Rectal smooth muscle tissue (tissue), 1 donor: ENCODE measurements at regions not wholly inside any gene's neighbourhood (a gene's known extent, or its start where the extent isn't known, plus 50 kb on each side); places are given as distances from the start of the nearest gene placed in this dataset.

Experiments used
- H3K27ac ChIP-seq: one replicate; pipeline ENCODE4 v1.7.0; 2013; ENCODE audit warnings: low read depth, low read length, inconsistent platforms
- H3K27me3 ChIP-seq: one replicate; pipeline ENCODE4 v1.7.0; 2013; ENCODE audit warnings: low read length; ENCODE audit not compliant: control insufficient read depth, insufficient read depth
- H3K36me3 ChIP-seq: one replicate; pipeline ENCODE4 v1.7.0; 2013; ENCODE audit warnings: low read length; ENCODE audit not compliant: control insufficient read depth, insufficient read depth
- H3K4me1 ChIP-seq: one replicate; pipeline ENCODE4 v1.7.0; 2013; ENCODE audit warnings: low read length; ENCODE audit not compliant: control insufficient read depth, insufficient read depth
- H3K4me3 ChIP-seq: one replicate; pipeline ENCODE4 v1.7.0; 2013; ENCODE audit warnings: low read length
- H3K9ac ChIP-seq: one replicate; pipeline ENCODE4 v1.7.0; 2013; ENCODE audit warnings: low read length

GRCh38 chr6:134727081-134727480 is 222.8 kb downstream of the ALDH8A1 start:
- no peaks in the 10 kb centered on the region for H3K4me1 ChIP-seq
- H3K27ac ChIP-seq = no peak overlapping the region
- H3K27me3 ChIP-seq = no peaks in the 10 kb centered on the region
- H3K9ac ChIP-seq = no peak overlapping the region
- no peaks in the 10 kb centered on the region for H3K36me3 ChIP-seq
- H3K4me3 ChIP-seq = no peak overlapping the region

GRCh38 chr6:134725590-134725989 is 224.3 kb downstream of the ALDH8A1 start:
- Histone ChIP-seq H3K27me3 (no peaks in the 10 kb centered on the region), H3K9ac (no peak overlapping the region), H3K36me3 (no peaks in the 10 kb centered on the region), H3K4me1 (no peaks in the 10 kb centered on the region), H3K4me3 (no peak overlapping the region), H3K27ac (no peak overlapping the region)

GRCh38 chr6:134724771-134725340 is 225.0 kb downstream of the ALDH8A1 start:
- Histone ChIP-seq H3K36me3 (no peaks in the 10 kb centered on the region), H3K4me3 (no peak overlapping the region), H3K27me3 (no peaks in the 10 kb centered on the region), H3K27ac (no peak overlapping the region), H3K4me1 (no peaks in the 10 kb centered on the region), H3K9ac (no peak overlapping the region)

GRCh38 chr6:134723081-134723871 is 226.6 kb downstream of the ALDH8A1 start:
- Histone ChIP-seq H3K4me1 (no peaks in the 10 kb centered on the region), H3K9ac (no peak overlapping the region), H3K36me3 (no peaks in the 10 kb centered on the region), H3K4me3 (no peak overlapping the region), H3K27me3 (no peaks in the 10 kb centered on the region), H3K27ac (no peak overlapping the region)

- no peak overlapping the region for H3K9ac ChIP-seq
- no peaks in the 10 kb centered on the region for H3K27me3 ChIP-seq
- no peaks in the 10 kb centered on the region for H3K4me1 ChIP-seq
- H3K36me3 ChIP-seq = no peaks in the 10 kb centered on the region
- H3K27ac ChIP-seq = no peak overlapping the region
- H3K4me3 ChIP-seq = no peak overlapping the region
These were observed 227.6 kb downstream of the ALDH8A1 start for GRCh38 chr6:134722200-134722870.

GRCh38 chr6:134721060-134721405 is 228.9 kb downstream of the ALDH8A1 start:
- Histone ChIP-seq H3K9ac (no peak overlapping the region), H3K27me3 (no peaks in the 10 kb centered on the region), H3K4me1 (no peaks in the 10 kb centered on the region), H3K36me3 (no peaks in the 10 kb centered on the region), H3K27ac (no peak overlapping the region), H3K4me3 (no peak overlapping the region)

- Histone ChIP-seq H3K27ac (no peak overlapping the region), H3K36me3 (no peaks in the 10 kb centered on the region), H3K9ac (no peak overlapping the region), H3K27me3 (no peaks in the 10 kb centered on the region), H3K4me1 (no peaks in the 10 kb centered on the region), H3K4me3 (no peak overlapping the region)
These were observed 229.4 kb downstream of the ALDH8A1 start for GRCh38 chr6:134720353-134721059.

GRCh38 chr6:134719911-134720310 is 230.0 kb downstream of the ALDH8A1 start:
- no peaks in the 10 kb centered on the region for H3K36me3 ChIP-seq
- H3K27ac ChIP-seq = no peak overlapping the region
- no peaks in the 10 kb centered on the region for H3K4me1 ChIP-seq
- no peaks in the 10 kb centered on the region for H3K27me3 ChIP-seq
- H3K4me3 ChIP-seq = no peak overlapping the region
- no peak overlapping the region for H3K9ac ChIP-seq

GRCh38 chr6:134719286-134719685 is 230.6 kb downstream of the ALDH8A1 start:
- no peak overlapping the region for H3K27ac ChIP-seq
- no peak overlapping the region for H3K9ac ChIP-seq
- no peaks in the 10 kb centered on the region for H3K27me3 ChIP-seq
- H3K4me3 ChIP-seq = no peak overlapping the region
- H3K36me3 ChIP-seq = no peaks in the 10 kb centered on the region
- H3K4me1 ChIP-seq = no peaks in the 10 kb centered on the region

- no peak overlapping the region for H3K4me3 ChIP-seq
- H3K9ac ChIP-seq = no peak overlapping the region
- H3K4me1 ChIP-seq = no peaks in the 10 kb centered on the region
- H3K27me3 ChIP-seq = no peaks in the 10 kb centered on the region
- H3K36me3 ChIP-seq = no peaks in the 10 kb centered on the region
- no peak overlapping the region for H3K27ac ChIP-seq
These were observed 235.2 kb downstream of the ALDH8A1 start for GRCh38 chr6:134714679-134715078.

- Histone ChIP-seq H3K27me3 (no peaks in the 10 kb centered on the region), H3K4me3 (no peak overlapping the region), H3K27ac (no peak overlapping the region), H3K4me1 (no peaks in the 10 kb centered on the region), H3K36me3 (no peaks in the 10 kb centered on the region), H3K9ac (no peak overlapping the region)
These were observed 235.8 kb downstream of the ALDH8A1 start for GRCh38 chr6:134714113-134714512.

GRCh38 chr6:134712311-134712710 is 237.6 kb downstream of the ALDH8A1 start:
- Histone ChIP-seq H3K36me3 (no peaks in the 10 kb centered on the region), H3K4me3 (no peak overlapping the region), H3K27me3 (no peaks in the 10 kb centered on the region), H3K9ac (no peak overlapping the region), H3K4me1 (no peaks in the 10 kb centered on the region), H3K27ac (no peak overlapping the region)
